GM12891 (cell line): ENCODE measurements at regions not wholly inside any gene's neighbourhood (a gene's known extent, or its start where the extent isn't known, plus 50 kb on each side); places are given as distances from the start of the nearest gene placed in this dataset.

Experiments
- POLR2A ChIP-seq: IDR thresholded peaks from 2 replicates; pipeline ENCODE4 v1.6.1; 2011; ENCODE audit warnings: low read depth, low read length, control low read depth
- TAF1 ChIP-seq: IDR thresholded peaks from 2 replicates; pipeline ENCODE4 v1.6.1; 2011; ENCODE audit warnings: low read depth, low read length, control low read depth

DNA sequence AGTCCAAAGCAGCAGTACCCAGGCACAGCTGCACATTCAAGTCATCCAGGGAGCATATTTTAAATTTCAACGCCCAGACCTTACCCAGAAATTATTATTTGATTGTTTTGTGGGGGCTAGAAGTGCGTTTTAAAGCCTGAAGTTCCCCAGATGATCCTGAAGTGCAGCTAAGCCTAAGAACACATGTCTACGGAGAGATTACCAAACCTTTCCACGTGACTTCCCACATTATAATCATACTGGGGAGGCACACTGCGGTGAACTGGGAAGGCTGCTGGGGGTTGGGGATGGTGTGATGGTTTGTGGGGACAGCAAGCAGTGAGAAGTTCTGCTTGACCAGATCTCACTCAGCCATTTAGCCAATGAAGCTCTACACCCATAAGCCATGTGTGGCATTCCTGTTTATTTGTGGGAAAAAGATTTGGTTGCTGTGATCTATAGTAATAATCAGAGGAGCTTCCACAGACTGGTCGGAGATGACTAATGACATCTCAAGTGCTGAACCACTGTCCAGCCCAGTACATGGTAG lies 93.4 kb upstream of the CDH6 start:
- TF ChIP-seq POLR2A (no peak), TAF1 (no peak)
